Osteoblast (primary cell): ENCODE measurements at regions not wholly inside any gene's neighbourhood (a gene's known extent, or its start where the extent isn't known, plus 50 kb on each side); places are given as distances from the start of the nearest gene placed in this dataset.

Source experiments
- DNase-seq: peaks from one replicate; pipeline ENCODE4 v3.0.0; 2011; ENCODE audit warnings: low spot score, mixed read lengths; ENCODE audit not compliant: insufficient read length; ENCODE audit errors: missing footprints
- H2AFZ ChIP-seq: 2 replicates; pipeline ENCODE4 v1.6.0; 2011; ENCODE audit warnings: mild to moderate bottlenecking, low read length
- H3K27ac ChIP-seq: 2 replicates; pipeline ENCODE4 v1.5.1; 2011; ENCODE audit warnings: mild to moderate bottlenecking, low read depth, low read length, moderate library complexity
- H3K27me3 ChIP-seq: 2 replicates; pipeline ENCODE4 v1.6.0; 2012; ENCODE audit warnings: mild to moderate bottlenecking, control low read depth, inconsistent platforms, low read length, moderate library complexity; ENCODE audit not compliant: insufficient read depth
- H3K36me3 ChIP-seq: 2 replicates; pipeline ENCODE4 v1.5.1; 2011; ENCODE audit warnings: mild to moderate bottlenecking, low read length, control low read depth, moderate library complexity; ENCODE audit not compliant: insufficient read depth
- H3K4me1 ChIP-seq: 2 replicates; pipeline ENCODE4 v1.5.1; 2011; ENCODE audit warnings: mild to moderate bottlenecking, low read length, control low read depth, moderate library complexity; ENCODE audit not compliant: insufficient read depth
- H3K4me2 ChIP-seq: 2 replicates; pipeline ENCODE4 v1.6.0; 2011; ENCODE audit warnings: mild to moderate bottlenecking, low read length; ENCODE audit not compliant: insufficient read depth
- H3K4me3 ChIP-seq: fragments of 200-600 bp; sonication (generic); 3 replicates; pipeline ENCODE4 v1.5.1; 2012; ENCODE audit warnings: mild to moderate bottlenecking, low read length, inconsistent platforms; ENCODE audit not compliant: insufficient read depth
- H3K79me2 ChIP-seq: 2 replicates; pipeline ENCODE4 v1.6.0; 2012; ENCODE audit warnings: mild to moderate bottlenecking, low read length, control low read depth, inconsistent platforms; ENCODE audit not compliant: insufficient read depth
- H3K9me3 ChIP-seq: 2 replicates; pipeline ENCODE4 v1.5.1; 2011; ENCODE audit warnings: low read depth, low read length, control low read depth
- H4K20me1 ChIP-seq: 2 replicates; pipeline ENCODE4 v1.6.0; 2012; ENCODE audit warnings: mild to moderate bottlenecking, low read length, control low read depth; ENCODE audit not compliant: insufficient read depth
- TF ChIP-seq, protein P1 (sequence below): IDR thresholded peaks from 2 replicates; pipeline ENCODE4 v1.5.1; 2011; ENCODE audit warnings: mild to moderate bottlenecking, low read depth, low read length, moderate library complexity; ENCODE audit errors: extremely low read depth

DNA sequence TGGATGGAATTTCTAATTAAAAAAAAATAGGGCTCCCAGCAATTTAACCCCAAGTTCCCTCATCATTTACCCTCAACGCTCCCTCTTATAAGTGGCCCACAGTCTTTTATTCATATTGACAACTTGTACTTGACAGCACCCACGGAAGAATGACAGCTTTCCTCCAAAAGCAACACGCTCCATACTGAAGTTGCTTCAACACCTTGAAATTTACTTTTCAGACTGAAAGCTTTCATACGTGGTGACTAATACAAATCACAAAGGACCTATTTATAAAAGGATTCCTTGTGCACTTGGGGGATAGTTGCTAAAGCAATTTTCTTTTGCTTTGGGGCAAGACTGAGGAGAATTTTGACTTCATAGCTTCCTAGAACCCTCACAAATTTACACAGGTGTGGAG lies 1629.4 kb upstream of the SEL1L start:
- Histone ChIP-seq H3K4me1 (no peaks in the 10 kb centered on the region), H3K4me2 (no peak overlapping the region), H3K79me2 (no peaks in the 10 kb centered on the region), H3K27ac (no peak overlapping the region), H3K9me3 (no peaks in the 10 kb centered on the region), H2AFZ (no peak overlapping the region), H4K20me1 (no peaks in the 10 kb centered on the region), H3K4me3 (no peak overlapping the region), H3K36me3 (no peaks in the 10 kb centered on the region), H3K27me3 (no peaks in the 10 kb centered on the region)
- TF ChIP-seq, protein P1, sequence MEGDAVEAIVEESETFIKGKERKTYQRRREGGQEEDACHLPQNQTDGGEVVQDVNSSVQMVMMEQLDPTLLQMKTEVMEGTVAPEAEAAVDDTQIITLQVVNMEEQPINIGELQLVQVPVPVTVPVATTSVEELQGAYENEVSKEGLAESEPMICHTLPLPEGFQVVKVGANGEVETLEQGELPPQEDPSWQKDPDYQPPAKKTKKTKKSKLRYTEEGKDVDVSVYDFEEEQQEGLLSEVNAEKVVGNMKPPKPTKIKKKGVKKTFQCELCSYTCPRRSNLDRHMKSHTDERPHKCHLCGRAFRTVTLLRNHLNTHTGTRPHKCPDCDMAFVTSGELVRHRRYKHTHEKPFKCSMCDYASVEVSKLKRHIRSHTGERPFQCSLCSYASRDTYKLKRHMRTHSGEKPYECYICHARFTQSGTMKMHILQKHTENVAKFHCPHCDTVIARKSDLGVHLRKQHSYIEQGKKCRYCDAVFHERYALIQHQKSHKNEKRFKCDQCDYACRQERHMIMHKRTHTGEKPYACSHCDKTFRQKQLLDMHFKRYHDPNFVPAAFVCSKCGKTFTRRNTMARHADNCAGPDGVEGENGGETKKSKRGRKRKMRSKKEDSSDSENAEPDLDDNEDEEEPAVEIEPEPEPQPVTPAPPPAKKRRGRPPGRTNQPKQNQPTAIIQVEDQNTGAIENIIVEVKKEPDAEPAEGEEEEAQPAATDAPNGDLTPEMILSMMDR, result no peak
- no peak for DNase-seq

DNA sequence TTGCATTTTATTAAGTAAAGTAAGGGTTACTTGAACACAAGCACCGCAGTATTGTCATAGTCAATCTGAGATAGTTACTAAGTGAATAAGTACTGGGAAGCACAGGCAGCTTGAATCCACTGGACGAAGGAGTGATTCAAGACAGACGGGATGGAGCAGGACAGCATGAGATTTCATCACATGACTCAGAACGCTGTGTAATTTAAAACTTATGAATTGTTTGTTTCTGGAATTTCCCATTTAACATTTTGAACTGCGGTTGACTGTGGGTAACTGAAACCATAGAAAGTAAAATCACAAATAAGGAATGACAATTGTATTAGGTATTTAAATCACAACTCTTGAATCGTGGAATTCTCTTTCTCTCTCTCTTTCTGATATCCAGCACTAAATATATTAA lies 1630.4 kb upstream of the SEL1L start:
- TF ChIP-seq, protein P1, result no peak
- no peak overlapping the region for H3K27ac ChIP-seq
- DNase-seq, result no peak
- no peaks in the 10 kb centered on the region for H3K79me2 ChIP-seq
- no peaks in the 10 kb centered on the region for H3K9me3 ChIP-seq
- no peak overlapping the region for H3K4me3 ChIP-seq
- no peaks in the 10 kb centered on the region for H4K20me1 ChIP-seq
- H2AFZ ChIP-seq, result no peak overlapping the region
- no peaks in the 10 kb centered on the region for H3K4me1 ChIP-seq
- no peaks in the 10 kb centered on the region for H3K36me3 ChIP-seq
- no peak overlapping the region for H3K4me2 ChIP-seq
- H3K27me3 ChIP-seq, result no peaks in the 10 kb centered on the region

DNA sequence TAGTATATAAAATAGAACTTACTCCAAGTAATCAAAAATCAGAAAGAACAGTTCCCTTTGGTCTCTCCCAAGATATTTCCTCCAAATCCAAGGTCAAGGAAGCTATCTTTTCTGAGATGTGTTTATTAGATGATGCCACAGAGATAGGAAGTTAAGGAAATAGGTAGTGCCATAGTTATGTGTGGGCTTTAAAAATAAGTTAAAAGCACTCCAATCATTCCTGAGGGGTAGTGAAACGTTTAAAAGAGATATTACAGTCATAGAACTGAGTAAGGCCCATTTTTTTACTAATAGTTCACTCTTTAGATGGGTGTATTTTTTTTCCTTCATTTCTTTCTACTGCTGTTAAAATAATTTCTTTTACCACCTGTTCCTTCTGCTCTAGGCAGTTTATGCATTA lies 1630.9 kb upstream of the SEL1L start:
- Histone ChIP-seq H3K4me3 (no peak overlapping the region), H3K9me3 (no peaks in the 10 kb centered on the region), H3K4me1 (no peaks in the 10 kb centered on the region), H3K36me3 (no peaks in the 10 kb centered on the region), H2AFZ (no peak overlapping the region), H3K79me2 (no peaks in the 10 kb centered on the region), H3K27ac (no peak overlapping the region), H3K4me2 (no peak overlapping the region), H4K20me1 (no peaks in the 10 kb centered on the region), H3K27me3 (no peaks in the 10 kb centered on the region)
- TF ChIP-seq, protein P1, result no peak
- no peak for DNase-seq

DNA sequence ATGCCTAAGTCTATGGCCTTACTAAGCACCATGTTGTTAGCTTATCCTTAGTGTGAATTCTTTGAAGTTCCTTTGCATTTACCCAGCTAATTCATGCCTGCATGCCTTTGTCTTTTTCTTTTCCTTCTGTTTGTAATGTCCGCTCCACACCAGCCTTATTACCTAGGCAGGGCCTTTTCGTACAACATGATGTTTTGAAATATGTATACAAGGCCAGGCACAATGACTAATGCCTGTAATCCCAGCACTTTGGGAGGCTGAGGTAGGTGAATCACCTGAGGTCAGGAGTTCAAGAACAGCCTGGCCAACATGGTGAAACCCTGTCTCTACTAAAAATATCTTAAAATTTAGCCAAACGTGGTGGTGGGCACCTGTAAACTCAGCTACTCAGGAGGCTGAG lies 1636.5 kb upstream of the SEL1L start:
- DNase-seq, result no peak
- no peak overlapping the region for H2AFZ ChIP-seq
- TF ChIP-seq, protein P1, result no peak
- no peaks in the 10 kb centered on the region for H3K79me2 ChIP-seq
- H4K20me1 ChIP-seq, result no peaks in the 10 kb centered on the region
- H3K4me2 ChIP-seq, result no peak overlapping the region
- no peaks in the 10 kb centered on the region for H3K9me3 ChIP-seq
- H3K4me1 ChIP-seq, result no peaks in the 10 kb centered on the region
- H3K4me3 ChIP-seq, result no peak overlapping the region
- H3K27ac ChIP-seq, result no peak overlapping the region
- H3K27me3 ChIP-seq, result no peaks in the 10 kb centered on the region
- H3K36me3 ChIP-seq, result no peaks in the 10 kb centered on the region
